T-cell (primary cell): ENCODE measurements at regions not wholly inside any gene's neighbourhood (a gene's known extent, or its start where the extent isn't known, plus 50 kb on each side); places are given as distances from the start of the nearest gene placed in this dataset.
"Not testable (repeated sequence)": the region's sequence is repeated elsewhere in the genome, so short reads cannot be mapped to it uniquely, and the experiment has no call there.

Source experiments
- ATAC-seq, 4 experiments: fragments of 200-7000 bp in 3 of 4; fragments of 150-1000 bp in 1 of 4; cut with Tn5 transposase; replicated peaks in 1 of 4; 1 replicate in 3 of 4; 2 replicates in 1 of 4; pipeline ENCODE4 v1.10.0; 2021; ENCODE audit warnings: moderate library complexity in 3 of 4, mild to moderate bottlenecking in 2 of 4, moderate number of reproducible peaks in 1 of 4
- CTCF ChIA-PET, 2 donors: fragments of 300-600 bp; sonication (Branson Sonifier 250); formaldehyde crosslinking; loops; one replicate each; lab custom pipeline; 2022; ENCODE audit warnings: antibody characterized with exemption in 2 of 2; lab: Charles Lee
- POLR2A ChIA-PET, 2 donors: fragments of 300-600 bp; sonication (Branson Sonifier 250); formaldehyde crosslinking; loops; one replicate each; lab custom pipeline; 2022; ENCODE audit warnings: antibody characterized with exemption in 2 of 2; lab: Charles Lee
- DNase-seq, 35 experiments: peaks; one replicate each; pipeline versions ENCODE4 v3.0.0 to v3.0.0-alpha.2; 2013 to 2023
- H3K27ac ChIP-seq: one replicate; pipeline ENCODE4 v1.5.1; 2013; ENCODE audit warnings: low read length
- H3K27me3 ChIP-seq, 2 experiments: replicated peaks in 1 of 2; 1 replicate in 1 of 2; 2 replicates in 1 of 2; pipeline versions ENCODE4 v1.6.1 to v1.7.0; 2013; ENCODE audit warnings: low read length in 1 of 2, mixed read lengths in 1 of 2; ENCODE audit not compliant: control insufficient read depth in 2 of 2, insufficient read depth in 2 of 2; ENCODE audit errors: extremely low read depth in 1 of 2
- H3K36me3 ChIP-seq, 2 donors: 1 replicate in 1 of 2; 2 replicates in 1 of 2; pipeline versions ENCODE4 v1.6.1 to v1.7.0; 2013; ENCODE audit warnings: low read length in 1 of 2; ENCODE audit not compliant: control insufficient read depth in 2 of 2, insufficient read depth in 1 of 2; ENCODE audit errors: extremely low read depth in 1 of 2
- H3K4me1 ChIP-seq, 2 experiments: 1 replicate in 1 of 2; 2 replicates in 1 of 2; pipeline versions ENCODE4 v1.6.1 to v1.7.0; 2013; ENCODE audit warnings: low read length in 2 of 2, mixed read lengths in 1 of 2; ENCODE audit not compliant: insufficient read depth in 2 of 2, control insufficient read depth in 1 of 2; ENCODE audit errors: extremely low read depth in 1 of 2
- H3K4me3 ChIP-seq, 2 donors: 1 replicate in 1 of 2; 2 replicates in 1 of 2; pipeline versions ENCODE4 v1.5.1 to v1.7.0; 2013; ENCODE audit warnings: mild to moderate bottlenecking in 2 of 2, low read length in 1 of 2, moderate library complexity in 1 of 2; ENCODE audit not compliant: control insufficient read depth in 1 of 2; ENCODE audit errors: extremely low read depth in 1 of 2
- H3K9me3 ChIP-seq: 2 replicates; pipeline ENCODE4 v1.7.0; 2013
- H3K27ac Mint-ChIP-seq, 2 donors: one replicate each; pipeline ENCODE4 v1.8.0; 2020 to 2021; ENCODE audit warnings: mild to moderate bottlenecking in 2 of 2, mixed read lengths in 2 of 2
- H3K27me3 Mint-ChIP-seq, 2 donors: one replicate each; pipeline ENCODE4 v1.8.0; 2021 to 2022; ENCODE audit warnings: mixed read lengths in 2 of 2
- H3K36me3 Mint-ChIP-seq: one replicate; pipeline ENCODE4 v1.8.0; 2021; ENCODE audit warnings: mixed read lengths
- H3K4me1 Mint-ChIP-seq, 3 donors: one replicate each; pipeline ENCODE4 v1.8.0; 2020 to 2022; ENCODE audit warnings: mixed read lengths in 3 of 3, mild to moderate bottlenecking in 1 of 3
- H3K4me3 Mint-ChIP-seq, 3 donors: one replicate each; pipeline ENCODE4 v1.8.0; 2020 to 2022; ENCODE audit warnings: mild to moderate bottlenecking in 3 of 3, mixed read lengths in 3 of 3, moderate library complexity in 3 of 3
- H3K9me3 Mint-ChIP-seq, 3 donors: one replicate each; pipeline ENCODE4 v1.8.0; 2020 to 2022; ENCODE audit warnings: mixed read lengths in 3 of 3
- WGBS: methylation state at CpG from one replicate; pipeline ENCODE4 v1.1.5; 2013; ENCODE audit warnings: missing lambda C conversion rate; ENCODE audit not compliant: insufficient coverage; 5-methylcytosine and 5-hydroxymethylcytosine counted together

- no peak overlapping the region for H3K4me3 Mint-ChIP-seq
- DNase-seq (no peak), ATAC-seq (no peak)
- H3K9me3 ChIP-seq: no peaks in the 10 kb centered on the region
- H3K27ac Mint-ChIP-seq: no peak overlapping the region
- CTCF ChIA-PET: interaction anchor here in 1 of 2 donors (0.6 kb wide), 1 partner anchor 171 kb away, joined by 3 read pairs; no protein-coding TSS in a partner anchor
- H3K4me3 ChIP-seq: no peak overlapping the region
- H3K4me1 Mint-ChIP-seq: peaks cover 0 to 4% (median 0%) of the 10 kb centered on the region in 3 donors
- H3K27me3 ChIP-seq: no peaks in the 10 kb centered on the region
- H3K27ac ChIP-seq: no peak overlapping the region
- H3K27me3 Mint-ChIP-seq: peaks cover 0 to 2% of the 10 kb centered on the region in 2 donors
- no peaks in the 10 kb centered on the region for H3K9me3 Mint-ChIP-seq
- 93% methylated on average over 2 of the region's 4 CpGs for WGBS
- H3K4me1 ChIP-seq: no peaks in the 10 kb centered on the region
- H3K36me3 ChIP-seq: no peaks in the 10 kb centered on the region
- H3K36me3 Mint-ChIP-seq: peaks cover 3% of the 10 kb centered on the region
- POLR2A ChIA-PET: no interaction called here
Measured at GRCh38 chr1:185463011-185463410, 146.0 kb upstream of the IVNS1ABP start.

DNA sequence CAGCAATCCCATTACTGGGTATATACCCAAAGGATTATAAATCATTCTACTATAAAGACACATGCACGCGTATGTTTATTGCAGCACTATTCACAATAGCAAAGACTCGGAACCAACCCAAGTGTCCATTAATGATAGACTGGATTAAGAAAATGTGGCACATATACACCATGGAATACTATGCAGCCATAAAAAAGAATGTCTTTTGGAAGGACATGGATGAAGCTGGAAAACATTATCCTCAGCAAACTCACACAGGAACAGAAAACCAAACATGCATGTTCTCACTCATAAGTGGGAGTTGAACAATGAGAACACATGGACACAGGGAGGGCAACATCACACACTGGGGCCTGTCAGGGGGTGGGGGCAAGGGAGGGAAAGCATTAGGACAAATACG is 143.7 kb upstream of the IVNS1ABP start:
- H3K4me3 ChIP-seq, POLR2A ChIA-PET, DNase-seq, CTCF ChIA-PET, ATAC-seq, H3K4me1 ChIP-seq, H3K4me1 Mint-ChIP-seq, H3K4me3 Mint-ChIP-seq, H3K36me3 Mint-ChIP-seq, H3K27ac Mint-ChIP-seq, H3K9me3 Mint-ChIP-seq, H3K27me3 Mint-ChIP-seq, H3K36me3 ChIP-seq, H3K27ac ChIP-seq, H3K27me3 ChIP-seq, H3K9me3 ChIP-seq: not testable (repeated sequence)
- WGBS: no CpG with 5 or more reads among the region's 4 CpGs

DNA sequence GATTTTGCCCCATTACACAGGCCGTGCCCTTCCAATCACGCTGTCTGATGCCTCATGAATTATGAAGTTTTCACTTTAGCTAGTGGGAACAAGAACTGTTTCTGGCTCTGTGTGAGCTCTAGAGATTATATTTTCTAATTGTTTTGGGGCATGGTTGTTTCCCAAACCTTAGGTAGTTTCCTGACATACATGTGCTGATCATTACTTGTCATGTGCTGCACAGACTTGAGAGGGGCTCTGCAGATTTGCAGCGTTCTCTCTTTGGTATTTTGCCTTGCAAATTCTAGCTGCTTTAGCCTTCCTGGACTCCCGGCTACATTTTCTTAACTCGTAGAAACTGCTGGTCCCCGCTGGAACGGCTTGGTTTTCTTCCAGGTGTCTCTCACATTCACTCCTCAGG is 142.1 kb upstream of the IVNS1ABP start:
- peaks cover 3% of the 10 kb centered on the region for H3K36me3 Mint-ChIP-seq
- no peaks in the 10 kb centered on the region for H3K27me3 ChIP-seq
- H3K36me3 ChIP-seq: no peaks in the 10 kb centered on the region
- no peak for DNase-seq
- no peak overlapping the region for H3K4me3 ChIP-seq
- no peak for ATAC-seq
- H3K27me3 Mint-ChIP-seq: peaks cover 3 to 5% of the 10 kb centered on the region in 2 donors
- CTCF ChIA-PET: interaction anchor here (0.5 to 0.9 kb wide), 3 partner anchors 16 to 221 kb away, joined by 3 read pairs; no protein-coding TSS in a partner anchor
- H3K4me3 Mint-ChIP-seq: no peak overlapping the region
- peaks cover 0 to 5% (median 0%) of the 10 kb centered on the region in 3 donors for H3K9me3 Mint-ChIP-seq
- H3K4me1 ChIP-seq: no peaks in the 10 kb centered on the region
- no peak overlapping the region for H3K27ac ChIP-seq
- 100% methylated on average over 1 of the region's 7 CpGs for WGBS
- POLR2A ChIA-PET: no interaction called here
- no peak overlapping the region for H3K27ac Mint-ChIP-seq
- peaks cover 0 to 4% (median 0%) of the 10 kb centered on the region in 3 donors for H3K4me1 Mint-ChIP-seq
- no peaks in the 10 kb centered on the region for H3K9me3 ChIP-seq

- Histone ChIP-seq H3K4me1 (no peaks in the 10 kb centered on the region), H3K9me3 (no peaks in the 10 kb centered on the region), H3K4me3 (no peak overlapping the region), H3K27ac (no peak overlapping the region), H3K27me3 (no peaks in the 10 kb centered on the region), H3K36me3 (no peaks in the 10 kb centered on the region)
- peaks cover 0 to 4% (median 0%) of the 10 kb centered on the region in 3 donors for H3K4me1 Mint-ChIP-seq
- ChIA-PET CTCF (no interaction called here), POLR2A (no interaction called here)
- no peak overlapping the region for H3K27ac Mint-ChIP-seq
- no peak overlapping the region for H3K4me3 Mint-ChIP-seq
- H3K9me3 Mint-ChIP-seq: peaks cover 0 to 5% (median 0%) of the 10 kb centered on the region in 3 donors
- WGBS: 80% methylated on average over 1 of the region's 2 CpGs
- DNase-seq (no peak), ATAC-seq (no peak)
- H3K36me3 Mint-ChIP-seq: peaks cover 3% of the 10 kb centered on the region
- peaks cover 3 to 5% of the 10 kb centered on the region in 2 donors for H3K27me3 Mint-ChIP-seq
Measured at GRCh38 chr1:185458670-185459069, 141.6 kb upstream of the IVNS1ABP start.

DNA sequence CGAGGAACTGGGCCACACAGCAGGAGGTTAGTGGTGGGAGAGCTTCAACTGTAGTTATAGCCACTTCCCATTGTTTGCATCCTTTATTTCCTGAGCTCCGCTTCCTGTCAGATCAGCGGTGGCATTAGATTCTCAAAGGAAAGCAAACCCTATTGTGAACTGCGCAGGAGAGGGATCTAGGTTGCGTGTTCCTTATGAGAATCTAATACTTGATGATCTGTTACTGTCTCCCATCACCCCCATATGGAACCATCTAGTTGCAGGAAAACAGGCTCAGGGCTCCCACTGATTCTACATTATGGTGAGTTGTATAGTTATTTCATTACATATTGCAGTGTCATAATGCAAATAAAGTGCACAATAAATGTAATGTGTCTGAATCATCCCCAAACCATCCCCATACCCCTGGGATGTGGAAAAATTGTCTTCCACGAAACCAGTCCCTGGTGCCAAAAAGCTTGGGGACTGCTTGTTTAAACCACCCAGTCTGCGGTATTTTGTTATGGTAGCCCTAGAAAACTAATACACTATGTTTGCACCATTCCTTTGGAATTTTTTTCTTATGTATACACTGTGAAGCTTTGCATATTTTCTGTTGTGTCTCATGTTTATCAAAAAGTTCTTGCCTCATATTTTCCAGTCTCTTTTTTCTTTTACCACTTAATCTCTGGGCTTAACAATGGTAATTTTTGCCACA is 136.6 kb upstream of the IVNS1ABP start:
- no peak overlapping the region for H3K4me3 ChIP-seq
- peaks cover 3 to 5% of the 10 kb centered on the region in 2 donors for H3K27me3 Mint-ChIP-seq
- no peaks in the 10 kb centered on the region for H3K4me1 ChIP-seq
- H3K4me1 Mint-ChIP-seq: peaks cover 0 to 2% (median 1%) of the 10 kb centered on the region in 3 donors
- no peak overlapping the region for H3K27ac ChIP-seq
- DNase-seq (no peak), ATAC-seq (no peak)
- ChIA-PET CTCF (no interaction called here), POLR2A (no interaction called here)
- no peaks in the 10 kb centered on the region for H3K36me3 ChIP-seq
- 100% methylated on average over 1 of the region's 7 CpGs for WGBS
- no peaks in the 10 kb centered on the region for H3K9me3 ChIP-seq
- no peaks in the 10 kb centered on the region for H3K27me3 ChIP-seq
- H3K9me3 Mint-ChIP-seq: peaks cover 0 to 12% (median 5%) of the 10 kb centered on the region in 3 donors
- no peak overlapping the region for H3K27ac Mint-ChIP-seq
- H3K36me3 Mint-ChIP-seq: no peaks in the 10 kb centered on the region
- H3K4me3 Mint-ChIP-seq: no peak overlapping the region

GRCh38 chr1:185450917-185451316 is 133.9 kb upstream of the IVNS1ABP start:
- no peak overlapping the region for H3K4me3 ChIP-seq
- Mint-ChIP-seq H3K27me3 (no peaks in the 10 kb centered on the region), H3K4me1 (peaks cover 0 to 2% (median 1%) of the 10 kb centered on the region in 3 donors), H3K9me3 (peaks cover 0 to 12% (median 0%) of the 10 kb centered on the region in 3 donors), H3K4me3 (no peak overlapping the region), H3K36me3 (no peaks in the 10 kb centered on the region), H3K27ac (no peak overlapping the region)
- no peaks in the 10 kb centered on the region for H3K4me1 ChIP-seq
- H3K27me3 ChIP-seq: no peaks in the 10 kb centered on the region
- no peak overlapping the region for H3K27ac ChIP-seq
- no peaks in the 10 kb centered on the region for H3K36me3 ChIP-seq
- DNase-seq (no peak), ATAC-seq (no peak)
- no peaks in the 10 kb centered on the region for H3K9me3 ChIP-seq
- 100% methylated on average over 3 of the region's 5 CpGs for WGBS
- POLR2A ChIA-PET: no interaction called here
- CTCF ChIA-PET: no interaction called here
